Tibial nerve (tissue), 4 donors: ENCODE measurements at regions not wholly inside any gene's neighbourhood (a gene's known extent, or its start where the extent isn't known, plus 50 kb on each side); places are given as distances from the start of the nearest gene placed in this dataset.

Experiments used
- DNase-seq, 2 donors: peaks; one replicate each; pipeline ENCODE4 v3.0.0-alpha.2; 2019; ENCODE audit warnings: low spot score in 2 of 2
- H3K27ac ChIP-seq, 4 donors: fragments of 200-600 bp; sonication (generic) in 3 of 4; one replicate each; pipeline ENCODE4 v1.5.1; 2017 to 2019; ENCODE audit warnings: mild to moderate bottlenecking in 1 of 4
- H3K27me3 ChIP-seq, 2 donors: fragments of 200-600 bp; sonication (generic) in 1 of 2; one replicate each; pipeline versions ENCODE4 v1.5.1 to v1.6.0; 2017 to 2019
- H3K36me3 ChIP-seq, 3 donors: fragments of 200-600 bp; sonication (generic); one replicate each; pipeline ENCODE4 v1.5.1; 2018 to 2019
- H3K4me1 ChIP-seq, 4 donors: fragments of 200-600 bp; sonication (generic) in 3 of 4; one replicate each; pipeline ENCODE4 v1.5.1; 2017 to 2019
- H3K4me3 ChIP-seq, 4 donors: fragments of 200-600 bp; sonication (generic) in 3 of 4; one replicate each; pipeline ENCODE4 v1.5.1; 2017 to 2019; ENCODE audit warnings: mild to moderate bottlenecking in 1 of 4, moderate library complexity in 1 of 4
- H3K9me3 ChIP-seq, 4 donors: fragments of 200-600 bp; sonication (generic) in 3 of 4; one replicate each; pipeline ENCODE4 v1.5.1; 2017 to 2019
- EP300 ChIP-seq, 2 donors: sonication (generic); formaldehyde crosslinking; IDR thresholded peaks; one replicate each; pipeline ENCODE4 v1.6.1; 2017; ENCODE audit warnings: antibody characterized with exemption in 2 of 2, mild to moderate bottlenecking in 1 of 2
- POLR2A ChIP-seq, 2 donors: fragments of 450-650 bp; IDR thresholded peaks; one replicate each; pipeline ENCODE4 v1.6.1; 2017; ENCODE audit warnings: antibody characterized with exemption in 2 of 2, mild to moderate bottlenecking in 2 of 2, moderate library complexity in 2 of 2
- WGBS, 2 donors: methylation state at CpG; one replicate each; pipeline ENCODE4 v1.1.5; 2018; 5-methylcytosine and 5-hydroxymethylcytosine counted together
- TF ChIP-seq, protein P1 (sequence below), 5 experiments: fragments of 200-600 bp in 3 of 5; fragments of 450-650 bp in 2 of 5; sonication (generic) in 3 of 5; IDR thresholded peaks; one replicate each; pipeline ENCODE4 v1.5.1; 2016 to 2019; ENCODE audit warnings: antibody characterized with exemption in 5 of 5, mild to moderate bottlenecking in 3 of 5, moderate library complexity in 2 of 5

GRCh38 chr18:6595666-6596065 lies 133.8 kb upstream of the ARHGAP28 start:
- H3K9me3 ChIP-seq: no peaks in the 10 kb centered on the region
- no peak overlapping the region for H3K27ac ChIP-seq
- H3K27me3 ChIP-seq: no peaks in the 10 kb centered on the region
- DNase-seq: no peak
- H3K4me3 ChIP-seq: no peak overlapping the region
- no peaks in the 10 kb centered on the region for H3K36me3 ChIP-seq
- WGBS, 2 donors: 67 to 78% methylated on average over 7 of the region's 7 CpGs
- peaks cover 0 to under 1% (median 0%) of the 10 kb centered on the region in 4 donors for H3K4me1 ChIP-seq
- TF ChIP-seq EP300 (IDR thresholded peaks at IDR 0.05): no peak
- TF ChIP-seq, protein P1, sequence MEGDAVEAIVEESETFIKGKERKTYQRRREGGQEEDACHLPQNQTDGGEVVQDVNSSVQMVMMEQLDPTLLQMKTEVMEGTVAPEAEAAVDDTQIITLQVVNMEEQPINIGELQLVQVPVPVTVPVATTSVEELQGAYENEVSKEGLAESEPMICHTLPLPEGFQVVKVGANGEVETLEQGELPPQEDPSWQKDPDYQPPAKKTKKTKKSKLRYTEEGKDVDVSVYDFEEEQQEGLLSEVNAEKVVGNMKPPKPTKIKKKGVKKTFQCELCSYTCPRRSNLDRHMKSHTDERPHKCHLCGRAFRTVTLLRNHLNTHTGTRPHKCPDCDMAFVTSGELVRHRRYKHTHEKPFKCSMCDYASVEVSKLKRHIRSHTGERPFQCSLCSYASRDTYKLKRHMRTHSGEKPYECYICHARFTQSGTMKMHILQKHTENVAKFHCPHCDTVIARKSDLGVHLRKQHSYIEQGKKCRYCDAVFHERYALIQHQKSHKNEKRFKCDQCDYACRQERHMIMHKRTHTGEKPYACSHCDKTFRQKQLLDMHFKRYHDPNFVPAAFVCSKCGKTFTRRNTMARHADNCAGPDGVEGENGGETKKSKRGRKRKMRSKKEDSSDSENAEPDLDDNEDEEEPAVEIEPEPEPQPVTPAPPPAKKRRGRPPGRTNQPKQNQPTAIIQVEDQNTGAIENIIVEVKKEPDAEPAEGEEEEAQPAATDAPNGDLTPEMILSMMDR (IDR thresholded peaks at IDR 0.05): no peak

DNA sequence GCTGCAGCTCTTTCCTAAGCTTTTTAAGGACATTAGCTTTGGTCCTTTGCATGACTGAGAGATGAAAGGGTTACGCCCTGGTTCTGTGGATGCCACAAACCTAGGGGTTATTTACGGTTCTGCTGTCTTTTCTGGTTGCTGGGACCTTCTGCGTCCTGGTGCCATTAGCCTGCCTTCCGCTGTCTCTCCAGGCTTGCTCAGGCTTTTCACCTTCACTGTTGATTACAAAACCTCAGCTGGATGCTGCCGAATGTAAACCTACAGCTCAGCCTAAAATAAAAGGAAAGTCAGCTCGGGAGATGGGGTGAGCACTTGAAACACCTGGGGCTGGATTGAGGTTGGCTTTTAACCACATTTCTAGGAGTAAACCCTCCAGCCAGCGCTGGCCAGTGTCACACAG lies 130.9 kb upstream of the ARHGAP28 start:
- no peak overlapping the region for H3K27ac ChIP-seq
- TF ChIP-seq, protein P1 (IDR thresholded peaks at IDR 0.05): no peak
- TF ChIP-seq POLR2A (IDR thresholded peaks at IDR 0.05) (no peak), EP300 (IDR thresholded peaks at IDR 0.05) (no peak)

GRCh38 chr18:6600667-6601167 lies 128.8 kb upstream of the ARHGAP28 start:
- H3K27me3 ChIP-seq: no peaks in the 10 kb centered on the region
- WGBS, 2 donors: 72 to 78% methylated on average over 3 of the region's 3 CpGs
- no peaks in the 10 kb centered on the region for H3K36me3 ChIP-seq
- TF ChIP-seq POLR2A (IDR thresholded peaks at IDR 0.05) (no peak), EP300 (IDR thresholded peaks at IDR 0.05) (no peak)
- TF ChIP-seq, protein P1 (IDR thresholded peaks at IDR 0.05): no peak
- H3K4me1 ChIP-seq: peaks cover 0 to 11% (median 0%) of the 10 kb centered on the region in 4 donors
- no peak overlapping the region for H3K27ac ChIP-seq
- no peak for DNase-seq
- no peaks in the 10 kb centered on the region for H3K9me3 ChIP-seq
- no peak overlapping the region for H3K4me3 ChIP-seq

More for the DNA sequence above, 130.9 kb upstream of the ARHGAP28 start:
- no peaks in the 10 kb centered on the region for H3K36me3 ChIP-seq
- DNase-seq: no peak
- no peaks in the 10 kb centered on the region for H3K27me3 ChIP-seq
- H3K4me1 ChIP-seq: peaks cover 0 to 11% (median 0%) of the 10 kb centered on the region in 4 donors
- H3K4me3 ChIP-seq: no peak overlapping the region
- WGBS, 2 donors: 79% methylated on average over 7 of the region's 7 CpGs
- no peaks in the 10 kb centered on the region for H3K9me3 ChIP-seq

DNA sequence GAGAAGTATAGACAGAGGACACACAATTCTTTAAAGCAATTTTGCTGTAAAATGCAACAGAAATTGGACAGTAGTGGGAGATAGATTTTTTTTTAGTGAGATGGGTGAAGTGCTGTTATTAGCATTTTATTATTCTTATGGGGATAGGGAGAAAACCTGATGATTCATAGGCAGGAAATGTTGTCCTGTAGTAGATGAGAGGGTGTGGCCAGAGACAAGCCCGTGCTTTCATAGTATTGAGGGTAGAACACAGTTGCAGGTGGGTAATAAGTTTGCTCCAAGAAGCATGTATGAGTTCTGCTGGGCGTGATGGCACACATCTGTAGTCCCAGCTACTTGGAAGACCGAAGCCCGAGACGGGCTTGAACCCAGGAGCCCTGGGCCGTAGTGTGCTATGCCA lies 128.3 kb upstream of the ARHGAP28 start:
- no peaks in the 10 kb centered on the region for H3K27me3 ChIP-seq
- H3K4me3 ChIP-seq: no peak overlapping the region
- H3K27ac ChIP-seq: no peak overlapping the region
- WGBS, 2 donors: 82 to 85% methylated on average over 6 of the region's 6 CpGs
- DNase-seq: no peak
- peaks cover 0 to 11% (median 0%) of the 10 kb centered on the region in 4 donors for H3K4me1 ChIP-seq
- no peaks in the 10 kb centered on the region for H3K9me3 ChIP-seq
- TF ChIP-seq, protein P1 (IDR thresholded peaks at IDR 0.05): no peak
- no peak for TF ChIP-seq EP300 (IDR thresholded peaks at IDR 0.05)
- no peak for TF ChIP-seq POLR2A (IDR thresholded peaks at IDR 0.05)
- H3K36me3 ChIP-seq: no peaks in the 10 kb centered on the region

DNA sequence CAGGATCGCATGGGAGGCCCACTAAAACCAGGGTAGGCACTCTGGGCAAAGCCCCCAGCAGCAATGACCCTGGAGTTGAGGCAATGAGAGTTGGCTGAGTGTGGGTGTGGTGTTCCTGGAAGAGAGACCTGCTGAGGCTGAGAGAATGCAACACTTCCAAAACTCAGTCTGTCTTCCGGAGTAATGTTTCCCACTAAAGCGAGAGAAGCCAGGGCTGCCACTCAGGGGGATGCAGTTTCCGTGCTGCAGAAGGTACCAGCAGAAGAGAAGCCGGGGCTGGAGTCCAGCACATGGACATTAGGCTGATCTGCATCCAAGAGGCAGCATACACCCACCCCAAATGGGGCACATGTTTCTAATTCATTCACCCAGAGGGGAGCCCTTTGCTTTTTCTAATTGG lies 127.2 kb upstream of the ARHGAP28 start:
- Histone ChIP-seq H3K4me3 (no peak overlapping the region), H3K4me1 (peaks cover 0 to 11% (median 0%) of the 10 kb centered on the region in 4 donors), H3K27ac (no peak overlapping the region), H3K36me3 (no peaks in the 10 kb centered on the region), H3K27me3 (no peaks in the 10 kb centered on the region), H3K9me3 (no peaks in the 10 kb centered on the region)
- DNase-seq: no peak
- WGBS, 2 donors: 83 to 85% methylated on average over 5 of the region's 5 CpGs
- TF ChIP-seq, protein P1 (IDR thresholded peaks at IDR 0.05): no peak
- TF ChIP-seq EP300 (IDR thresholded peaks at IDR 0.05) (no peak), POLR2A (IDR thresholded peaks at IDR 0.05) (no peak)
